Endothelial cell (in vitro differentiated cells): ENCODE measurements at regions not wholly inside any gene's neighbourhood (a gene's known extent, or its start where the extent isn't known, plus 50 kb on each side); places are given as distances from the start of the nearest gene placed in this dataset.

Experiments used
- DNase-seq: peaks from one replicate; pipeline ENCODE4 v3.0.0; 2021; ENCODE audit warnings: low spot score
- H3K27ac Mint-ChIP-seq: one replicate; pipeline ENCODE4 v1.8.0; 2021; ENCODE audit warnings: mixed read lengths, inconsistent platforms; ENCODE audit not compliant: unreplicated experiment
- H3K27me3 Mint-ChIP-seq: one replicate; pipeline ENCODE4 v1.8.0; 2021; ENCODE audit warnings: mild to moderate bottlenecking, moderate library complexity, mixed read lengths, inconsistent platforms; ENCODE audit not compliant: unreplicated experiment
- H3K36me3 Mint-ChIP-seq: one replicate; pipeline ENCODE4 v1.8.0; 2021; ENCODE audit warnings: mild to moderate bottlenecking, low read depth, mixed read lengths, inconsistent platforms; ENCODE audit not compliant: unreplicated experiment
- H3K4me1 Mint-ChIP-seq: one replicate; pipeline ENCODE4 v1.8.0; 2021; ENCODE audit warnings: mild to moderate bottlenecking, mixed read lengths, inconsistent platforms; ENCODE audit not compliant: unreplicated experiment
- H3K4me3 Mint-ChIP-seq: one replicate; pipeline ENCODE4 v1.8.0; 2021; ENCODE audit warnings: mild to moderate bottlenecking, mixed read lengths, inconsistent platforms; ENCODE audit not compliant: unreplicated experiment
- H3K9me3 Mint-ChIP-seq: one replicate; pipeline ENCODE4 v1.8.0; 2021; ENCODE audit warnings: mixed read lengths, inconsistent platforms; ENCODE audit not compliant: unreplicated experiment
- CTCF ChIP-seq: fragments of 200-600 bp; sonication (generic); IDR thresholded peaks from one replicate; pipeline ENCODE4 v1.5.0; 2021; ENCODE audit warnings: antibody characterized with exemption; ENCODE audit not compliant: unreplicated experiment

- H3K27me3 Mint-ChIP-seq: peaks cover 15% of the 10 kb centered on the region
- H3K9me3 Mint-ChIP-seq: no peaks in the 10 kb centered on the region
- no peaks in the 10 kb centered on the region for H3K36me3 Mint-ChIP-seq
- DNase-seq: no peak
- no peak for TF ChIP-seq CTCF
- no peak overlapping the region for H3K4me3 Mint-ChIP-seq
- H3K4me1 Mint-ChIP-seq: peaks cover 14% of the 10 kb centered on the region
- H3K27ac Mint-ChIP-seq: no peak overlapping the region
Observed at GRCh38 chr6:166687070-166687878, 60.2 kb upstream of the RPS6KA2 start.

- TF ChIP-seq CTCF: no peak
- DNase-seq: no peak
- H3K4me3 Mint-ChIP-seq: no peak overlapping the region
- peaks cover 5% of the 10 kb centered on the region for H3K4me1 Mint-ChIP-seq
- peaks cover 15% of the 10 kb centered on the region for H3K27me3 Mint-ChIP-seq
- H3K36me3 Mint-ChIP-seq: no peaks in the 10 kb centered on the region
- no peak overlapping the region for H3K27ac Mint-ChIP-seq
- H3K9me3 Mint-ChIP-seq: no peaks in the 10 kb centered on the region
Observed at GRCh38 chr6:166686317-166686716, 59.3 kb upstream of the RPS6KA2 start.

GRCh38 chr6:166684866-166685265 lies 57.8 kb upstream of the RPS6KA2 start:
- no peak for TF ChIP-seq CTCF
- Mint-ChIP-seq H3K36me3 (no peaks in the 10 kb centered on the region), H3K27ac (no peak overlapping the region), H3K27me3 (peaks cover 21% of the 10 kb centered on the region), H3K4me1 (no peaks in the 10 kb centered on the region), H3K4me3 (peak overlapping the region; percentile 80), H3K9me3 (no peaks in the 10 kb centered on the region)
- DNase-seq: no peak

GRCh38 chr6:166684170-166684569 lies 57.1 kb upstream of the RPS6KA2 start:
- Mint-ChIP-seq H3K4me3 (no peak overlapping the region), H3K9me3 (no peaks in the 10 kb centered on the region), H3K4me1 (no peaks in the 10 kb centered on the region), H3K36me3 (no peaks in the 10 kb centered on the region), H3K27ac (no peak overlapping the region), H3K27me3 (peaks cover 21% of the 10 kb centered on the region)
- TF ChIP-seq CTCF: no peak
- DNase-seq: no peak

GRCh38 chr6:166683477-166683876 lies 56.4 kb upstream of the RPS6KA2 start:
- H3K4me1 Mint-ChIP-seq: no peaks in the 10 kb centered on the region
- H3K27ac Mint-ChIP-seq: no peak overlapping the region
- no peaks in the 10 kb centered on the region for H3K9me3 Mint-ChIP-seq
- no peaks in the 10 kb centered on the region for H3K36me3 Mint-ChIP-seq
- peaks cover 21% of the 10 kb centered on the region for H3K27me3 Mint-ChIP-seq
- H3K4me3 Mint-ChIP-seq: no peak overlapping the region
- no peak for DNase-seq
- no peak for TF ChIP-seq CTCF
